Neural progenitor cell (in vitro differentiated cells): ENCODE measurements at regions not wholly inside any gene's neighbourhood (a gene's known extent, or its start where the extent isn't known, plus 50 kb on each side); places are given as distances from the start of the nearest gene placed in this dataset.

Experiments used
- DNase-seq: peaks from one replicate; pipeline ENCODE4 v3.0.0-alpha.2; 2016; ENCODE audit warnings: low spot score
- H2AFZ ChIP-seq: fragments of 200-600 bp; sonication (generic); replicated peaks from 2 replicates; pipeline ENCODE4 v1.6.1; 2016; ENCODE audit warnings: antibody characterized with exemption
- H3F3A ChIP-seq: fragments of 200-600 bp; sonication (generic); 2 replicates; pipeline ENCODE4 v1.6.1; 2016; ENCODE audit warnings: antibody characterized with exemption, low read depth
- H3K27ac ChIP-seq: fragments of 200-600 bp; sonication (generic); 2 replicates; pipeline ENCODE4 v1.5.1; 2016; ENCODE audit warnings: mild to moderate bottlenecking
- H3K27me3 ChIP-seq: fragments of 200-600 bp; sonication (generic); 2 replicates; pipeline ENCODE4 v1.6.1; 2016; ENCODE audit warnings: mild to moderate bottlenecking, moderate library complexity
- H3K36me3 ChIP-seq: fragments of 200-600 bp; sonication (generic); 2 replicates; pipeline ENCODE4 v1.5.1; 2016
- H3K4me1 ChIP-seq: fragments of 200-600 bp; sonication (generic); 2 replicates; pipeline ENCODE4 v1.6.1; 2016; ENCODE audit warnings: mixed run types
- H3K4me2 ChIP-seq: fragments of 200-600 bp; sonication (generic); 2 replicates; pipeline ENCODE4 v1.6.1; 2016
- H3K4me3 ChIP-seq: fragments of 200-600 bp; sonication (generic); 2 replicates; pipeline ENCODE4 v1.5.1; 2016
- H3K79me2 ChIP-seq: fragments of 200-600 bp; sonication (generic); 2 replicates; pipeline ENCODE4 v1.6.1; 2016; ENCODE audit warnings: low read depth
- H3K9ac ChIP-seq: fragments of 200-600 bp; sonication (generic); 2 replicates; pipeline ENCODE4 v1.6.1; 2016
- H3K9me3 ChIP-seq: fragments of 200-600 bp; sonication (generic); 2 replicates; pipeline ENCODE4 v1.5.1; 2016; ENCODE audit warnings: low read depth
- H4K20me1 ChIP-seq: fragments of 200-600 bp; sonication (generic); 2 replicates; pipeline ENCODE4 v1.6.1; 2016; ENCODE audit warnings: low read depth
- H3K27ac Mint-ChIP-seq: 3 replicates; pipeline ENCODE4 v1.8.0; 2021; ENCODE audit warnings: mixed read lengths
- H3K27me3 Mint-ChIP-seq: 2 replicates; pipeline ENCODE4 v1.8.0; 2022; ENCODE audit warnings: low read depth, mild to moderate bottlenecking, inconsistent platforms, moderate library complexity, mixed read lengths; ENCODE audit not compliant: insufficient read depth
- H3K36me3 Mint-ChIP-seq: 3 replicates; pipeline ENCODE4 v1.8.0; 2021; ENCODE audit warnings: mixed read lengths
- H3K4me1 Mint-ChIP-seq: 3 replicates; pipeline ENCODE4 v1.8.0; 2021; ENCODE audit warnings: mixed read lengths
- H3K4me3 Mint-ChIP-seq: 3 replicates; pipeline ENCODE4 v1.8.0; 2021; ENCODE audit warnings: mild to moderate bottlenecking, moderate library complexity, mixed read lengths
- H3K9me3 Mint-ChIP-seq: 3 replicates; pipeline ENCODE4 v1.8.0; 2020; ENCODE audit warnings: mixed read lengths
- CTCF ChIP-seq: fragments of 200-600 bp; sonication (generic); IDR thresholded peaks from 2 replicates; pipeline ENCODE4 v1.5.1; 2017; ENCODE audit warnings: antibody characterized with exemption, mild to moderate bottlenecking
- EZH2 ChIP-seq: fragments of 200-600 bp; sonication (generic); IDR thresholded peaks from 2 replicates; pipeline ENCODE4 v1.6.1; 2017; ENCODE audit warnings: antibody characterized with exemption, mild to moderate bottlenecking, moderate library complexity
- EZH2phosphoT487 ChIP-seq: fragments of 200-600 bp; sonication (generic); IDR thresholded peaks from 2 replicates; pipeline ENCODE4 v1.6.1; 2017; ENCODE audit warnings: antibody characterized with exemption

- H3K4me2 ChIP-seq = no peak overlapping the region
- H4K20me1 ChIP-seq = peaks cover 3% of the 10 kb centered on the region
- no peak for DNase-seq
- no peak overlapping the region for H3K27ac ChIP-seq
- Mint-ChIP-seq H3K4me1 (peaks cover 25% of the 10 kb centered on the region), H3K27ac (peak overlapping the region; percentile 42), H3K9me3 (no peaks in the 10 kb centered on the region), H3K36me3 (peaks cover 2% of the 10 kb centered on the region), H3K27me3 (peaks cover 12% of the 10 kb centered on the region), H3K4me3 (no peak overlapping the region)
- no peaks in the 10 kb centered on the region for H3K79me2 ChIP-seq
- peaks cover 9% of the 10 kb centered on the region for H3K4me1 ChIP-seq
- H3K27me3 ChIP-seq = no peaks in the 10 kb centered on the region
- no peak overlapping the region for H2AFZ ChIP-seq
- H3F3A ChIP-seq = peaks cover 2% of the 10 kb centered on the region
- no peak overlapping the region for H3K9ac ChIP-seq
- no peaks in the 10 kb centered on the region for H3K9me3 ChIP-seq
- no peak for TF ChIP-seq EZH2
- no peak for TF ChIP-seq EZH2phosphoT487
- TF ChIP-seq CTCF = no peak
- H3K4me3 ChIP-seq = no peak overlapping the region
- no peaks in the 10 kb centered on the region for H3K36me3 ChIP-seq
These were observed 139.7 kb upstream of the CIBAR2 start for GRCh38 chr16:85252014-85252413.

GRCh38 chr16:85252461-85252860, 140.2 kb upstream of the CIBAR2 start:
- Histone ChIP-seq H3K36me3 (no peaks in the 10 kb centered on the region), H3K9ac (no peak overlapping the region), H3K9me3 (no peaks in the 10 kb centered on the region), H4K20me1 (peaks cover 3% of the 10 kb centered on the region), H3F3A (peaks cover 2% of the 10 kb centered on the region), H3K79me2 (no peaks in the 10 kb centered on the region), H3K27me3 (no peaks in the 10 kb centered on the region), H3K4me1 (peaks cover 6% of the 10 kb centered on the region), H3K4me3 (no peak overlapping the region), H2AFZ (no peak overlapping the region), H3K27ac (no peak overlapping the region), H3K4me2 (no peak overlapping the region)
- H3K27ac Mint-ChIP-seq = no peak overlapping the region
- no peak overlapping the region for H3K4me3 Mint-ChIP-seq
- no peaks in the 10 kb centered on the region for H3K9me3 Mint-ChIP-seq
- no peak for DNase-seq
- TF ChIP-seq CTCF (no peak), EZH2phosphoT487 (no peak), EZH2 (no peak)
- peaks cover 12% of the 10 kb centered on the region for H3K27me3 Mint-ChIP-seq
- H3K36me3 Mint-ChIP-seq = peaks cover 2% of the 10 kb centered on the region
- peaks cover 27% of the 10 kb centered on the region for H3K4me1 Mint-ChIP-seq

GRCh38 chr16:85253084-85253941, 141.0 kb upstream of the CIBAR2 start:
- Histone ChIP-seq H3F3A (peaks cover 5% of the 10 kb centered on the region), H3K9me3 (no peaks in the 10 kb centered on the region), H3K9ac (no peak overlapping the region), H4K20me1 (peaks cover 3% of the 10 kb centered on the region), H3K27me3 (no peaks in the 10 kb centered on the region), H3K79me2 (no peaks in the 10 kb centered on the region), H3K4me3 (no peak overlapping the region), H3K36me3 (no peaks in the 10 kb centered on the region), H3K27ac (no peak overlapping the region), H3K4me1 (peaks cover 10% of the 10 kb centered on the region), H3K4me2 (no peak overlapping the region), H2AFZ (no peak overlapping the region)
- H3K27ac Mint-ChIP-seq = no peak overlapping the region
- no peaks in the 10 kb centered on the region for H3K9me3 Mint-ChIP-seq
- TF ChIP-seq EZH2phosphoT487 = no peak
- TF ChIP-seq CTCF = peak; percentile 92
- no peak for TF ChIP-seq EZH2
- peaks cover 12% of the 10 kb centered on the region for H3K27me3 Mint-ChIP-seq
- no peak overlapping the region for H3K4me3 Mint-ChIP-seq
- peaks cover 2% of the 10 kb centered on the region for H3K36me3 Mint-ChIP-seq
- peak; percentile 82 for DNase-seq
- peaks cover 33% of the 10 kb centered on the region for H3K4me1 Mint-ChIP-seq
